GM12875 (cell line): ENCODE measurements at regions not wholly inside any gene's neighbourhood (a gene's known extent, or its start where the extent isn't known, plus 50 kb on each side); places are given as distances from the start of the nearest gene placed in this dataset.
"Not testable (repeated sequence)": the region's sequence is repeated elsewhere in the genome, so short reads cannot be mapped to it uniquely, and the experiment has no call there.

ENCODE experiments used
- H3K4me3 ChIP-seq: one replicate; pipeline ENCODE4 v1.5.1; 2011; ENCODE audit warnings: low read depth, low read length, control low read depth
- TF ChIP-seq, protein P1 (sequence below): IDR thresholded peaks from 2 replicates; pipeline ENCODE4 v1.5.1; 2011; ENCODE audit warnings: low read depth, mild to moderate bottlenecking, control low read depth, inconsistent platforms, low read length, moderate library complexity, borderline replicate concordance; ENCODE audit not compliant: insufficient read depth

DNA sequence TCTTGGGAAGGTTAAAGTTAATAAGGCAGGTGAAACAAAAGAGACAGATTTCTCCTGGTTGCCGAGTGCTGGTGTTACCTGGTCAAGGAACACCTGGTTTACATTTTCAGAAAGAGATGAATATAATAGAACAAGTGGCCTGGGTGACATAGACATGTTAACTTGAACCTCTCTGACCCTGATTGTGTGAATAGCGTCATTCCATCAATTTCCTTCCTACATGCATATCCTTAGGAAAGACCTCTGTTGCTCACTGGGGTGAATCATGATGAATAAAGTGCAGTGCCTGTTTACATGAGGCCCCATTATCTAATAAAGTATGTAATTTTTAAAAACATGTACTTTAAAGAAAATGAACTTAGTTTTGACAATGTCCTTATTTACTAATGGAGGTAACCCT, 1822.9 kb upstream of the FLRT2 start:
- TF ChIP-seq, protein P1, sequence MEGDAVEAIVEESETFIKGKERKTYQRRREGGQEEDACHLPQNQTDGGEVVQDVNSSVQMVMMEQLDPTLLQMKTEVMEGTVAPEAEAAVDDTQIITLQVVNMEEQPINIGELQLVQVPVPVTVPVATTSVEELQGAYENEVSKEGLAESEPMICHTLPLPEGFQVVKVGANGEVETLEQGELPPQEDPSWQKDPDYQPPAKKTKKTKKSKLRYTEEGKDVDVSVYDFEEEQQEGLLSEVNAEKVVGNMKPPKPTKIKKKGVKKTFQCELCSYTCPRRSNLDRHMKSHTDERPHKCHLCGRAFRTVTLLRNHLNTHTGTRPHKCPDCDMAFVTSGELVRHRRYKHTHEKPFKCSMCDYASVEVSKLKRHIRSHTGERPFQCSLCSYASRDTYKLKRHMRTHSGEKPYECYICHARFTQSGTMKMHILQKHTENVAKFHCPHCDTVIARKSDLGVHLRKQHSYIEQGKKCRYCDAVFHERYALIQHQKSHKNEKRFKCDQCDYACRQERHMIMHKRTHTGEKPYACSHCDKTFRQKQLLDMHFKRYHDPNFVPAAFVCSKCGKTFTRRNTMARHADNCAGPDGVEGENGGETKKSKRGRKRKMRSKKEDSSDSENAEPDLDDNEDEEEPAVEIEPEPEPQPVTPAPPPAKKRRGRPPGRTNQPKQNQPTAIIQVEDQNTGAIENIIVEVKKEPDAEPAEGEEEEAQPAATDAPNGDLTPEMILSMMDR = no peak
- H3K4me3 ChIP-seq = no peak overlapping the region

DNA sequence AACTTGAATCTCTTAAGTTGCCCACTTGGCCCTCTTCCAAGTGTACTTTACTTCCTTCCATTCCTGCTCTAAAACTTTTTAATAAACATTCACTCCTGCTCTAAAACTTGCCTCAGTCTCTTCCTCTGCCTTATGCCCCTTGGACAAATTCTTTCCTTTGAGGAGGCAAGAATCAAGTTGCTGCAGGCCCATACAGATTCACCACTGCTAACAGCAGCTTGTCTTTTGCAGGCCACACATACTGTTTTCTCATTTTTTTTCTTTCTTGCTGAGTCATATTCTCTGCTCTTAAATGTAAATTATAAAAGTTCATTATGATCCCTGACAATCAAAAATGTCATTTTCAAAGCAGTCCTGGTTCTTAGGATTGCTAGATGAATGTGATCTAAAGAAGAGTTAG, 1820.8 kb upstream of the FLRT2 start:
- TF ChIP-seq, protein P1 = no peak
- H3K4me3 ChIP-seq = no peak overlapping the region

GRCh38 chr14:83711046-83711445, 1818.9 kb upstream of the FLRT2 start:
- TF ChIP-seq, protein P1 = no peak
- H3K4me3 ChIP-seq = no peak overlapping the region

DNA sequence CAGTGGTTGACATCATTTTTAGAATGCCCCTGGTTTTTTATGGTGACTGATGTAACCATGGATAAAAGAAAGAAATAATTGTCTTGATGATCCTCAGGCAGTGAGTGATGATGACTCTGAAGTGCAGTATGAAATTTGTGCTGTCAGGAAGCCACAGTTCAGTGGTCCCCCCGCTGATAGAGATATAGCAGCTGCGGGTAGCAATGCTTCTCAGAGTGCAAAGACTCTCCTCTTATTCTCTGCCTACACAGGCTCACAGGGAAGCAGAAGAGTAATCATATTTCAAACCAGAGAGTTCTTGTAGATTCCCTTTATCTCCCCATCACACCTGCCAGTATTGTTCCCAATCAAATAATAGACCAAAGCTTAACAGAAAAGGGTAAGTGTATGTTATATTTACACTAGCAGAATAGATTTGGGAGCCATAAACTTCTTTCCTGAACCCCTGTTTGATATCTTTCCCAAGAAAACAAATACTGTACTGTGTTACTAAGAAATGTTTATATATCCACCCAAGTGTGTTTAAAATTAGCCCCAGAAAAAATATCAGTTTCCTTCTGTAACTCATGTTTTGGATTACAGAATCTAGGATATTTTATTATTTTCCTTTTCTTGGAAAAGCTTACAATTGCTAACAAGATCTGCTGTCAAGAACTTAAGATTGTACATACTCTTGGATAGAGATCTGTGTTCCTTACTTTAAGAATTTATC, 1817.4 kb upstream of the FLRT2 start:
- TF ChIP-seq, protein P1 = no peak
- H3K4me3 ChIP-seq = no peak overlapping the region

DNA sequence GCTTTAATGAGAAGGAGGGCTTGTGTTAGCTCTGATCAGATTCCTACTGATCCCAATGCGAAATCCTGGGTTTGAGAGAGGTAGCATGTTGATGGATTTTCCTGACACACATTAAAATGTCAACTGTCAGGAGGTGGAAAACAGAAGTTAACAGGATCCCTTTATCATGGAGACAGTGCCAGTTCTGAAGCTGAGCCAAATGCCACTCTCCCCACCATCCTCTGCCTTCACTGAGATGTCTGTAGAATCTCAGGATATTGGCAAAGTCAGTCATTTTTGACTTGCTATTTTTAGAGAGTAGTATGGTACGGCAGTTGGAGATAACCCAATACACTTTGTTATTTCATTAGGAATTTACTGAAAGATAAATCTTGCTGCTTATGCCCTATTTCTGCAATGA, 1816.2 kb upstream of the FLRT2 start:
- no peak overlapping the region for H3K4me3 ChIP-seq
- TF ChIP-seq, protein P1 = no peak

- H3K4me3 ChIP-seq = no peak overlapping the region
- TF ChIP-seq, protein P1 = no peak
These were observed 1815.8 kb upstream of the FLRT2 start for GRCh38 chr14:83714151-83714550.

DNA sequence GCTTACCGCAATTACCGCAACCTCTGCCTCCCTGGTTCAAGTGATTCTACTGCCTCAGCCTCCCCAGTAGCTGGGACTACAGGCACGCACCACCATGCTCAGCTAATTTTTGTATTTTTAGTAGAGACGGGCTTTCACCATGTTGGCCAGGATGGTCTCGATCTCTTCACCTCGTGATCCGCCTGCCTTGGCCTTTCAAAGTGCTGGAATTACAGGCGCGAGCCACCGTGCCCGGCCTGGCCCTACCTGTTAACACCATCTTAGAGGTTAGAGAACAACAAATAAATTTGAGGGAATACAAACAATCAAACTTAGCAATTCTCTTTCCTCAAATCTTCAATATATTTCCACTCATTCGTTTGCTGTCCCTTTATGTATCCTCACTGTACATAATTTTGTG, 1810.5 kb upstream of the FLRT2 start:
- H3K4me3 ChIP-seq = not testable (repeated sequence)

- no peak overlapping the region for H3K4me3 ChIP-seq
- TF ChIP-seq, protein P1 = no peak
These were observed 1796.3 kb upstream of the FLRT2 start for GRCh38 chr14:83733670-83734069.
